ENCODE measurements at regions not wholly inside any gene's neighbourhood (a gene's known extent, or its start where the extent isn't known, plus 50 kb on each side); places are given as distances from the start of the nearest gene placed in this dataset.

GRCh38 chr13:112154301-112155060 is 87.5 kb downstream of the SOX1 start:
- TF ChIP-seq CTCF (IDR thresholded peaks at IDR 0.05 in 4 of 5, conservative IDR thresholded peaks at IDR 0.05 in 1 of 5): no peak
- TF ChIP-seq POLR2A (IDR thresholded peaks at IDR 0.05): no peak
